Thyroid gland (tissue), 4 donors: ENCODE measurements at regions not wholly inside any gene's neighbourhood (a gene's known extent, or its start where the extent isn't known, plus 50 kb on each side); places are given as distances from the start of the nearest gene placed in this dataset.

Source experiments
- DNase-seq, 2 donors: peaks; one replicate each; pipeline ENCODE4 v3.0.0-alpha.2; 2019
- H3K27ac ChIP-seq, 3 donors: fragments of 200-600 bp; sonication (generic); 1 replicate in 2 of 3; 2 replicates in 1 of 3; pipeline ENCODE4 v1.5.1; 2016 to 2019; ENCODE audit warnings: mild to moderate bottlenecking in 1 of 3, moderate library complexity in 1 of 3
- H3K27me3 ChIP-seq: fragments of 200-600 bp; sonication (generic); one replicate; pipeline ENCODE4 v1.5.1; 2019
- H3K36me3 ChIP-seq, 2 donors: fragments of 200-600 bp; sonication (generic); one replicate each; pipeline ENCODE4 v1.5.1; 2016 to 2019
- H3K4me1 ChIP-seq, 2 donors: fragments of 200-600 bp; sonication (generic); one replicate each; pipeline ENCODE4 v1.5.1; 2017 to 2019
- H3K4me3 ChIP-seq, 3 donors: fragments of 200-600 bp; sonication (generic); replicated peaks in 1 of 3; 1 replicate in 2 of 3; 2 replicates in 1 of 3; pipeline ENCODE4 v1.5.1; 2016; ENCODE audit warnings: mild to moderate bottlenecking in 1 of 3
- H3K9me3 ChIP-seq: fragments of 200-600 bp; sonication (generic); one replicate; pipeline ENCODE4 v1.5.1; 2017
- POLR2A ChIP-seq, 2 donors: fragments of 450-650 bp; IDR thresholded peaks; one replicate each; pipeline ENCODE4 v1.6.1; 2017; ENCODE audit warnings: antibody characterized with exemption in 2 of 2, mild to moderate bottlenecking in 2 of 2, moderate library complexity in 1 of 2
- WGBS, 2 donors: methylation state at CpG; one replicate each; pipeline ENCODE4 v1.1.5; 2017; 5-methylcytosine and 5-hydroxymethylcytosine counted together
- intact Hi-C: fragments of 100-400 bp; cut with DNase I; formaldehyde crosslinking; loops from one replicate; pipeline ENCODE4 v1.15.1; 2023
- TF ChIP-seq, protein P1 (sequence below), 6 experiments: fragments of 200-600 bp in 3 of 6; fragments of 450-650 bp in 3 of 6; sonication (generic) in 3 of 6; IDR thresholded peaks; one replicate each; pipeline ENCODE4 v1.5.1; 2016 to 2019; ENCODE audit warnings: antibody characterized with exemption in 6 of 6, mild to moderate bottlenecking in 2 of 6, inconsistent platforms in 1 of 6, moderate library complexity in 1 of 6

DNA sequence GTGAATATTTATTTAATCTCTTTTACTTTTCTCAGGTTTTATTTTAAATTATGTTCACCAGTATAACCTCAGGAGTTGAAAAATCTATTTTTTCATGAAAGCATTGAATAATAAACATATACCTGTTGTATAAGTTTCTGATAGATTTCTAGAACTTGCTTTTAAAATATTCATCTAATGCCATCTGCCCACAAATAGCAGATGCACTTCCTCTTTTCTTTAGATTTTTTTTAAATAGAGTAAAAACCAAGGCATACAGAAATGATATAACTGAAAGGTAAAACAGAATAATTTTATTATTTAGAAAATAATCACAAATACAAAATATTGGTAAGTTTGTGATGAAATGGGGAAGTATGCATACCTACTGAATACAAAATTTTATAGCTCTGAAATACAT, 130.7 kb upstream of the PRMT6 start:
- no peaks in the 10 kb centered on the region for H3K4me1 ChIP-seq
- intact Hi-C loops, result no loop called here

DNA sequence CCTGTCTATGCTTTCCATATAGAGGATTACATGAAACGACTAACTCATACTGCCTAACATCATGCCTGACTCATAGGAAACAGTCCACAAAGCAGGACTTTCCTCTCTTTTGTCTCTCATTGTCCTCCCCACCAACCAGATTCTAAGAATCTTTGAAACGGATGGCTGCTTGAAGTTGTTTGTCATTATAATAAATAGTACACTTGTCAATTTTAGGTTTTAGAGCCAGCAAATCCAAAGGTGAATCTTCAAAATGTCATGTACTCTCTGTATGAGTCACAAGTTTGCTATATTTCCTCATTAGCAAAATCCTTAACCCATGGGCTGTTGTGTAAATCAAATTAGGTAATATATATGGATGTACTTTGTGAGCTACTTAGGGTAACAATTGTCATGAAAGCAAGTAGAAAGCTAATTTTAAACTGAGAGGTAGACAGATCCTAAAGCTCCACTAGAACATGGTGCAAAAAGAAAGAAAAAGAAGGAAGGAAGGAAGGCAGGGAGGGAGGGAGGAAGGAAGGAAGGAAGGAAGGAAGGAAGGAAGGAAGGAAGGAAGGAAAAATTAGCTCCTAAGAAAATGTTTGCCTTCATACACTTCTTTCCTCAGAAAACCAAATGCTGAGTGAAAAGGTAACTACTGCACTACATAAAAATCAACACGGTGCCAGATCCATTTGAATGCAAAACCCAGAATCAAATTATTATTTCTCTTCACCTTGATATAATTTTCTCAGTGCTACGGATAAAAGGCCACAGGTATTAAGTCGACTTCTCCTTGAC, 129.5 kb upstream of the PRMT6 start:
- no peaks in the 10 kb centered on the region for H3K36me3 ChIP-seq
- H3K9me3 ChIP-seq, result no peaks in the 10 kb centered on the region
- TF ChIP-seq POLR2A (IDR thresholded peaks at IDR 0.05), result no peak
- TF ChIP-seq, protein P1, sequence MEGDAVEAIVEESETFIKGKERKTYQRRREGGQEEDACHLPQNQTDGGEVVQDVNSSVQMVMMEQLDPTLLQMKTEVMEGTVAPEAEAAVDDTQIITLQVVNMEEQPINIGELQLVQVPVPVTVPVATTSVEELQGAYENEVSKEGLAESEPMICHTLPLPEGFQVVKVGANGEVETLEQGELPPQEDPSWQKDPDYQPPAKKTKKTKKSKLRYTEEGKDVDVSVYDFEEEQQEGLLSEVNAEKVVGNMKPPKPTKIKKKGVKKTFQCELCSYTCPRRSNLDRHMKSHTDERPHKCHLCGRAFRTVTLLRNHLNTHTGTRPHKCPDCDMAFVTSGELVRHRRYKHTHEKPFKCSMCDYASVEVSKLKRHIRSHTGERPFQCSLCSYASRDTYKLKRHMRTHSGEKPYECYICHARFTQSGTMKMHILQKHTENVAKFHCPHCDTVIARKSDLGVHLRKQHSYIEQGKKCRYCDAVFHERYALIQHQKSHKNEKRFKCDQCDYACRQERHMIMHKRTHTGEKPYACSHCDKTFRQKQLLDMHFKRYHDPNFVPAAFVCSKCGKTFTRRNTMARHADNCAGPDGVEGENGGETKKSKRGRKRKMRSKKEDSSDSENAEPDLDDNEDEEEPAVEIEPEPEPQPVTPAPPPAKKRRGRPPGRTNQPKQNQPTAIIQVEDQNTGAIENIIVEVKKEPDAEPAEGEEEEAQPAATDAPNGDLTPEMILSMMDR (IDR thresholded peaks at IDR 0.05), result no peak
- no peaks in the 10 kb centered on the region for H3K4me1 ChIP-seq
- no peak overlapping the region for H3K27ac ChIP-seq
- intact Hi-C loops, result no loop called here
- H3K27me3 ChIP-seq, result no peaks in the 10 kb centered on the region
- no peak for DNase-seq
- no peak overlapping the region for H3K4me3 ChIP-seq
- WGBS, 2 donors, result 83% methylated on average over 5 of the region's 5 CpGs

More for the DNA sequence above, 130.7 kb upstream of the PRMT6 start:
- no peak overlapping the region for H3K27ac ChIP-seq
- H3K4me3 ChIP-seq, result no peak overlapping the region
- TF ChIP-seq, protein P1 (IDR thresholded peaks at IDR 0.05), result no peak
- no peak for TF ChIP-seq POLR2A (IDR thresholded peaks at IDR 0.05)
- no peaks in the 10 kb centered on the region for H3K27me3 ChIP-seq
- DNase-seq, result no peak
- no peaks in the 10 kb centered on the region for H3K9me3 ChIP-seq
- no peaks in the 10 kb centered on the region for H3K36me3 ChIP-seq

DNA sequence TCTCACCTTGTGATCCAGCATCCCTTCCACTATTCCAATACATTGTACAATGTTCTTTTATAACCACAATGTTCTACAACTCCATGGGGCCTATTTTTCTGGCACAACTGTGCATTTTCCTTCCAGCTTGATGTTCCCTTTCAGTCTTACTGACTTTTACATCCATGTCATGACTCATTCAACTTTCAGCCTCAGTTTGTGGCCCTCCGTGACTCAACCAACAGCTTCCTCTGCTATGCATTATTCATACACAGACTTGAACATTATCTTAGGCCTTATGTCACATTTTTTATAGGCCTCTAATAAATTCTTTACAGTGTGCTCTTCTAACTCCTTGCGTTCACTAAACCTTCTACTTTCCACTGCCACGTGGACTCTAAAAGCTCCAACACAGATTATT, 119.4 kb upstream of the PRMT6 start:
- H3K27me3 ChIP-seq, result no peaks in the 10 kb centered on the region
- no peak for DNase-seq
- no peaks in the 10 kb centered on the region for H3K4me1 ChIP-seq
- intact Hi-C loops, result no loop called here
- no peaks in the 10 kb centered on the region for H3K36me3 ChIP-seq
- no peak overlapping the region for H3K4me3 ChIP-seq
- H3K9me3 ChIP-seq, result no peaks in the 10 kb centered on the region
- TF ChIP-seq POLR2A (IDR thresholded peaks at IDR 0.05), result no peak
- TF ChIP-seq, protein P1 (IDR thresholded peaks at IDR 0.05), result no peak
- WGBS, 2 donors, result 59% methylated on average over 3 of the region's 3 CpGs
- no peak overlapping the region for H3K27ac ChIP-seq

DNA sequence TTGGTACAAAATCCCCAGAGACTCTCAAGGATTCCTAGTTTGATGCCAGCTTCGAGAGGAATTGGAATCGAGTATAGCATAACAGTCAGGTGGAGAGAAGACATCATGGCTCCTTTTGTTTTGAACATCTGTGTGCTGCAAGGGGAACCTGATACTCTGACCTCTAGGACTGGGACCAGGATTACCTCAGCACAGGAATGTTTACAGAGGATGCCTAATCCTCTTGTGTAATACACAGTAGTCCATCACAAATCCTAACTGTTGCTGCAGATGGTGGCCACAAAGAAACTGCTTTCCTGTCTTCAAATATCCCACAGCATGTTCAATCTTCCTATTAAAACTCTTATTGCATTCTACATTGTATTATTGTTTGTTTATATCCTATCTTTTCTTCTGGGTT, 111.8 kb upstream of the PRMT6 start:
- Histone ChIP-seq H3K9me3 (no peaks in the 10 kb centered on the region), H3K27me3 (no peaks in the 10 kb centered on the region), H3K27ac (no peak overlapping the region), H3K4me1 (no peaks in the 10 kb centered on the region), H3K4me3 (no peak overlapping the region), H3K36me3 (no peaks in the 10 kb centered on the region)
- TF ChIP-seq, protein P1 (IDR thresholded peaks at IDR 0.05), result no peak
- TF ChIP-seq POLR2A (IDR thresholded peaks at IDR 0.05), result no peak
- DNase-seq, result no peak
- 37 to 57% methylated on average over 2 of the region's 2 CpGs for WGBS, 2 donors
- intact Hi-C loops, result no loop called here

DNA sequence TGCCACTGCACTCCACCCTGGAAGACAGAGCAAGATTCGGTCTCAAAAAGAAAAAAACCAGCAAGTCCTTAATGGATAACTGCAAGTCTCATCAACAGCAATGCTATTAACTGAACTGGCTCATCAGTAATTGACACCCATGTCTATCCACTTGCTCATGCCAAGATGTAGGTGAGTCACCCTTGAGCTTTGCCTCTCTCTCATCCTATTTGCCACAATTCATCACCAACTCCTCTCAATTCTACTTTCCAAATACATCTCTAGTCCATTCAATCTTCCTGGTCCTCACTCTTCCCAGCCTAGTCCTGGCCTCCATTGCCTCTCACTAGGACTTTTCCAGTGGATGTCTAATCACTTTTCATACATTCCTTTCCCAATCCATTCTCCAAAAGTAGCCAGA, 103.7 kb upstream of the PRMT6 start:
- TF ChIP-seq, protein P1 (IDR thresholded peaks at IDR 0.05), result no peak
- no peak for TF ChIP-seq POLR2A (IDR thresholded peaks at IDR 0.05)
- H3K36me3 ChIP-seq, result no peaks in the 10 kb centered on the region
- no peaks in the 10 kb centered on the region for H3K9me3 ChIP-seq
- DNase-seq, result no peak
- no peak overlapping the region for H3K4me3 ChIP-seq
- no peaks in the 10 kb centered on the region for H3K4me1 ChIP-seq
- H3K27me3 ChIP-seq, result no peaks in the 10 kb centered on the region
- WGBS, 2 donors, result 60 to 67% methylated on average over 1 of the region's 1 CpG
- no peak overlapping the region for H3K27ac ChIP-seq
- intact Hi-C loops, result no loop called here
